GM18499 (cell line): ENCODE measurements at regions not wholly inside any gene's neighbourhood (a gene's known extent, or its start where the extent isn't known, plus 50 kb on each side); places are given as distances from the start of the nearest gene placed in this dataset.

ENCODE experiments used
- ATAC-seq: cut with Tn5 transposase; IDR thresholded peaks from one replicate; pipeline ENCODE4 v1.9.1; 2021; ENCODE audit warnings: moderate number of reproducible peaks; ENCODE audit not compliant: insufficient read depth, unreplicated experiment

DNA sequence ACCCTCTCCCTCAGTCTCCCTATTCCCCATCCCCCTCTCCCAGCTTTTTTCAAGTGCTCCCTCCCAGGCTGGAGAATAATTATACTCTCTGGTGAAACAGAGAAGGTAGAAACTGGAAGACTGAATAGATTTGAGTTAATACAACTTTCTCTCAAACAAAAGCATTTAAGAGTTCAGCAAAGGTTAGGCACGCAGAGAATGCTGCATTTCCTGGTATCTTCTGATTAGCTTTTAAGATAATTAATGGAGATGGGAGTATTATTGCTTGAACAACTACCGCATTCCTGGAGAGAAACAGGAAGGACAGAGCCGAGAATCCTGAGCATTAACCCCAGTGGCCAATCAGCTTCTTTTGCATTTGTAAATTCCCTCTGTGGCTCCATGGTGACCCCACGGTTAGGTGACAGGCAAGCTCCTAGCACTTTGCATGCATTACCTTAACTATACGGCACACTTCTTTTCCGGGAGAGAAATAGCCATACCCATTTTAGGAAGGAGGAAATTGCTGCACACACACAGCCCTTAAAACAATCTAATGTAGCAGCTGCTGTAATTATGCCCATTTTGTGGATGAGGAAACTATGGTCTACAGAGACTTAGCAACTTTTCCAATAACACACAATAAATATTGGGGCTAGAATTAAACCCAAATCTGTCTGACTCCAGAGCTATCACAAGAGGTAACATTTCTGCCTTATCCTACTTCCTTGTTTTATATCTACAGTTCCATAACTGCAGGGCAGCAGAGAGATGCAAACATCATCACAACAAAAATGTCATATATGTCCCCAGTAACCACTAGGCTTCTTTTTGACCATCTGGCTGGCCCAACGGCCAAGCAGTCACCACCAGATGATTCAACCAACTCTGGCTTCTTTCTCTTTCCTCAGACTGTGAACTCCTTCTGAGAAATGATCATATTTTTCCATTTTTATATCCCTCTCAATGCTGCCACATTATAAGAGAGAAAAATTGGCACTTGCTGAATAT is 169.9 kb downstream of the CD24 start:
- no peak for ATAC-seq

DNA sequence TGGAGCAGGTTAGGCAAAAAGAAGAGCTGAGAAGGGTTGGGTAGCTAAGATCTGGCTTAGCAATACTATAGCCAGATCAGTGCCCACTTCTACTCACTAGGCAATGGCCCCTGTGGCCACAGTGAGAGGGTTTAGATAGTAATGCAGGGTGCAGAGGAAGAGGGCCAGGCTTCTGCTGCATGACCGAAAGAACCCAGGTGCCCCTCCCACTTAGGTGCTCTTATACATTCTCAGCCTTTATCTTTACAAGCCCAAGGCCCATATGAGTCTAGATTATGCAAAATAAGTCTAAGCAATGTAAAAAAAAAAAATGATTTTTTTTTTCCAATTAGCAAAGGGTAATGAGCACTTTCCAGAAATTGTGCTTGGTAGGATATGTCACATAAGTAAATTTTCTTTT is 171.3 kb downstream of the CD24 start:
- ATAC-seq, result no peak

DNA sequence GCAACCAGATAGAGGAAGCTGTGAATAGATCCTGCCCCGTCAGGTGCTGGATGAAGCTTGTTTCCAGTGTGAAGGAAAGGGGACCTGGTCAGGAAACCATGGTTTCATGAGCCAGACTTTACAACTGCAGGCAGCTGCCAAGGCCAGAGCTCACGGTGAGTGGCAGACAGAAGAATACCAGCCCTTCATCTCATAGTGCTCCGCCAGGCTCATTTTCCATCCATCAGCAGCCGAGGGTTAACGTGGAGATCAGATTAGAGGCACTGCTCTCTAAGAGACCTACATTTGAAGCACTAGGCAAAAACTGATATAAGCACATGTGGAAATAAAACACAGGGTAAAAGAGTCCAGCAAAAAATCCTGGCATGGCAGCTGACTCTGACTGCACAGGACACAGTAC is 172.4 kb downstream of the CD24 start:
- no peak for ATAC-seq

DNA sequence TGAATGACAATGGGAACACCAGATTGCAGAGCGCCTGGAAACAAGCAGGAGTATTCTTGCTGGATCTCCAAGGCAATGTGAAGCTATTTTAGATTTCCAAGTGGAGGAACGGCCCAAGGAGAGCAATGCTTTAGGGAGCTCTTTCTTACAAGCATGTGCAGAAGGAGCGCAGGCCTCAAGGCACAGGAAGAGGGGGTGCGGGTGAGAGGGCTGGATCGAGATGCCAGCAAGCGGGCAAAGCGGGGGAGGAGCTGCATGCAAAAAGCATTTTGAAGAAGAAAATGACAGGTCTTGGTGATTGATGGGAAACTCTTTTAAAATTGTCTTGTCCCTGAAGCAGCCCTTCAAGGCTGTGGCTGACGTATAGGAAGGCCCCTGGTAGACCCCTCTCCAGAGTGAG is 171.9 kb downstream of the QRSL1 start:
- no peak for ATAC-seq

DNA sequence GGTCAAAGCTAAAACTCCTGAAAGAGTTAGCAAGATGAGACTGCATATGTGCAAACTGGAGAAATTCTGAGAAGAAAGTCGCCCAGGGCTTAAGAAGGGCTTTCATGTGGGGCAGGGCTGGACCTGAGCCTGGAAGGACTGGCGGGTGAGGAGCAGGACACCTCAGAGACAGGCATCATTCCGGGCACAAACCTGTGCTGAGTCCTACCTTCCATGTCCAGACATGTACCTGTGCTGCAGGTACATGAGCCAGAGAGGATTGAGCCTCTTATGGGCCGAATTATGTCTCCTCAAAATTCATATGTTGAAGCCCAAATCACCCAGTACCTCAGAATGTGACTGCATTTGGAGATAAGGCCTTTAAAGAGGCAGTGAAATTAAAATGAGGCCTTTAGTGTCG is 171.0 kb downstream of the QRSL1 start:
- no peak for ATAC-seq

DNA sequence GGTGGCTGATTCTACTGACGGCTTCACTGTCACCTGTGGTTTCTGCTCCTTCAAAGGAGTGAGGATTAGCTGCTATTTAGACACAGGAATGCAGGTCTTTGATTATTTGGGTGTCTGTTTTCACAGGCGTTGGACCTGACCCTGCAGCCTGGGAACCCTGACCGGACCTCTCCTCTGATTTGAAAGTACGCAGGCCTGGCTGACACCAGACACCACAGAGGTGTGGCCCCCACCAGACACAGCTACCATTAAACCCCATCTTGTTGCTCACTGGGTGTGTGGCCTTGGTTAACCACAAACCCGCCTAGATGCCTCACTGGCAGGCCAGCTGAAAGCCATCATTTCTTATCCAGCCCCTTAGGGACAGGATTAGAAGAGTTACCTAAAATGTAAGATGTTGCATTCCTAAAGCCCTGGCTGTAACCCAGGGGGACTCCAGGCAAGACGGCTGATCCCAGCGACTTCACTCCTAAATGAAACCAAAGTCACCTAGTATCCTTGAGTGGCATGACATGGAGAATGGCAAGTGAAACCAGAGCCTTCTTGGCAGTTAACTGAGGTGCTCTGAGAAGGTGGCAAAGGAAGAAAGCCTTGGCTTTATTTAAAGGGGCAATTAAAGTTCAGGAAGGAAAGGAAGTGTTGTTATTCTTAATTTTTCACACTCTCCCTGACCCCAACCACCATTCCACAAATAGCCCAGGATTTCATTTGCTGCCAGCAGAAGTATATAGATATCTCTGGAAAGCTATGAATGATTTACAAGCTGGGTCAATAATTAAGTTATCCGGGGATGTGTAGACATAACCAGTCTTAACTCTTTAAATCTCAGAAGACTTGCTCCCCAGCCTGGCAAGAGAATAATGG is 169.9 kb downstream of the QRSL1 start:
- peak; percentile 45 for ATAC-seq

DNA sequence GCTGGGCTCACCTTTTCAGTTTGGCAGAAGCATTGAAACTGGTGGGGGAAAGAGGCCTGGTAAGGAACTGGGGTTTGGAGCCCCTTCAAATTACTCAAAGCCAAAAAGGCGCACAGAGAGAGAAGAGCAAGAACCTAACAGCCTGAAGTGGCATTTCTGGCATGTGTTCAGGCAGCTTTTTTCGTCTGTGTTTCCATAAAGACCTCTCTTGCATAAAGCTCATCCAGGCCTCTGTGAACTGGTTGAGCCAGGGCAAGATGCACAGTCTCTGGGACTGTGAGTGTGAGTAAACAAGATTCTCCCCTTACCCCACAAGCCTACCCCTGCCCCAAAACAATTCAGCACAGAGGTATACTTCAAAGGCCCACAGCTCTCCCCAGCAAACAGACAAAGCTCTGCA is 167.8 kb downstream of the QRSL1 start:
- ATAC-seq, result no peak

DNA sequence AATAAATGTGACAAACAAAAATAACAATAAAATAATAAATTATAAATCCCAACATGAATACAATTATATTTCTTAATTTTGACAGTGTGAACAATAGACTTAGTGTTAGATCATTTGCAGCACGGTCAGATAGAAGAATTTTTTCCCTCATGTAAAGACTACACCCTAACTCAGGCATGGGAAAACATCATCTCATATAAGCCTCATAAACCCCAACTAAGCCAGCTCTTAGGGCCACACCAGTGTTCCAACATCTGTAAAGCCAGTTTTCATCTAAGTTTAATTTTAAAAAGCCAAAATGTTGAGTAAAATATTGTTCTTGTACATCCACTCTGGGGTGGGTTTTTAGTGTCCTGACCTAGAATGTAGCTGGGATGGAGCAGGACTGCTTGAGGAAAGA is 167.4 kb downstream of the QRSL1 start:
- no peak for ATAC-seq

DNA sequence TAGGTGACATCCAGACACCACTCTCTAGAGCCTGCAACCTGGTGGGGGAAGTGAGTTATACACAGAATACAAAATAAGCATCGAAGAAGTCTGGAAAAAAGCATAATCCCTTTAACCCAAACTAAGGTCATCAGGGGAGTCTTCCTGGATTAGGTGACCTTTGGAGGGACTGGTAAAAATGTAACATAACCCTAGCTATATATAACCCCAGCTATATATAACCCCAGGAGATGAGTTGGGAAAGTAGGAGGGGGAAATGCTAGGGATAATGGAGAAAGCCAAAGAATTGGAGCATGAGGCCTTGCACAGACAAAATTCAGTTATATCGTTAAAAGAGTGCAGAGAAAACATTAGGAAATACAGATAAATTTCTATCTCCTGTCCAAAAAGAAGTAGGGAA is 164.8 kb downstream of the QRSL1 start:
- no peak for ATAC-seq

DNA sequence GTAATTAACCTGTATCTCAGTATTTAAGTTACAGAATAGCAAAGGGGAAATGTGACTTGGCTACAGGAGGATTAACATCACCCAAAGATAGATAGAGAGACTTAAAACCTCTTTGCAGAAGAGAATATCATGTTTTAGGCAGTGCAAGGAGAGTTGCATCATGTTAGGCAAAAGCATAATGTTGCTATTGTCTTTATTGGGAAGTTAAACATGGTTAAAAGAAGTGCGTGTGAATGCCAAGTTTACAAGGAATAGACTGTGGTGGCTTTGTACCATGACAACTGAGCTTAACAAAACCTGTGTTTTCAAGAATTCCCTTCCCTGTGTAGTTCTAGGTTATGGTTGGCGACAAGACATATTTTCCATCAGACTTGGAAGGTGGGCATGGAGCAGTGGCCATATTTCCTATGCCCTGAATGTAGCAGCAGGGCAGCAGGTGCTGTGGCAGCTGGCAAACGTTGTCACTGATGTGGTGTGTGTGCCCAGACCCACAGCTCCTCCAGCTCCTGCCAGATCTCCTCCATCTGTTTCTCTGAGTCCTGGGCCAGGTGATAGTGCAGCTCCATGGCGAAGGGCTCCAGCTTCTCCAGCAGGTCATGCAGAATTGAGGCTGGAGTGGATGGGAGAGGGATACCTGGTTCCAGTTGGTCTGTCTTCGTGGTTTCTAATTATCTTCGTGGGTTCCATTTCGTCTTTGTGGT is 163.3 kb downstream of the QRSL1 start:
- ATAC-seq, result no peak

DNA sequence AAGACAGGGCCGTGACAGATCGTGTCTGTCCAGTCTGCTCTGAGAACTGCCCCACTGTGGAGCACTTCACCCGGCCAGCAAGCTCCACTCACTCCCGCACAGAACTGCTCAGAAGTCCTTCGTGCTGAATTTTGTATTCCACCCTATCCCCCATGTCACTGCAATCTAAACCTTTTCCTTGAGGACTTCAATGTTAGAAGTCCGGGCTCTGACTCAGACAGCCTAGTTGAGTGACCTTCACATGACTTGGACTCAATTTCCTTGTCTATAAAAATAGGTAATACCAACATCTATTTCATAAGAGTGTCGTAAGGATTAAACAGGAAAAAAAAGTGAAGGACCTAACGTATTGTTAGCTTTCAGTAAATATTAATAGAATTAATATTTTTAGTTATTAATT is 161.6 kb downstream of the QRSL1 start:
- no peak for ATAC-seq

DNA sequence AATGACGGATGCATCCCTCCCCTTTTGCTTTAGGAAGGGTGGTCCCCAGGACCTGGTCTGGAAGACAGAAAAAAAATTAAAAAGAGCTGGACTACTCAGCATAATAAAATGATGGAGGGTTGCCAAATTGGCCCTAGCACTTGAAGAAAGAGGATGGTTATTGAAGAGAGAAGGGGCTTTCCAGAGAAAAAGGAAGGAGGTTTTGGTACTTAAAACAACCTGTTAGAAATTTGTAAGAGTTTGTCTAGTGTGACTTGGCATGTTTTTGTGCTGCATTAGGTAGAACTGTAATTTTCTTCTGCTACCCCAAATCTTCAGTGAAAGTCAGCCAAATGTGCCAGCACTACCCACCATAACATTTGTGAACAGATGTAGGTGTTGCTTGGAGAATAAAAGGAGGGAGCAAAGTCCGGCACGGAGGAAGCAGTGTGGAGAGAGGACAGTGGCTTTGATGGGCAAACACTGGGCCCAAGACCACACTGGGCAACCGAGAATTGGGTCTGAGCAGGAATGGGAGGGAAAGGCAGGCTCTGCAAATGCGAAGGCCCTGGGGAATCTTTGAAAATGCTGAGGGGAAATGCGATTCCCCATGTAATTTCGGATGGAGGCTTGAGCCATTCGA is 160.9 kb downstream of the QRSL1 start:
- no peak for ATAC-seq

DNA sequence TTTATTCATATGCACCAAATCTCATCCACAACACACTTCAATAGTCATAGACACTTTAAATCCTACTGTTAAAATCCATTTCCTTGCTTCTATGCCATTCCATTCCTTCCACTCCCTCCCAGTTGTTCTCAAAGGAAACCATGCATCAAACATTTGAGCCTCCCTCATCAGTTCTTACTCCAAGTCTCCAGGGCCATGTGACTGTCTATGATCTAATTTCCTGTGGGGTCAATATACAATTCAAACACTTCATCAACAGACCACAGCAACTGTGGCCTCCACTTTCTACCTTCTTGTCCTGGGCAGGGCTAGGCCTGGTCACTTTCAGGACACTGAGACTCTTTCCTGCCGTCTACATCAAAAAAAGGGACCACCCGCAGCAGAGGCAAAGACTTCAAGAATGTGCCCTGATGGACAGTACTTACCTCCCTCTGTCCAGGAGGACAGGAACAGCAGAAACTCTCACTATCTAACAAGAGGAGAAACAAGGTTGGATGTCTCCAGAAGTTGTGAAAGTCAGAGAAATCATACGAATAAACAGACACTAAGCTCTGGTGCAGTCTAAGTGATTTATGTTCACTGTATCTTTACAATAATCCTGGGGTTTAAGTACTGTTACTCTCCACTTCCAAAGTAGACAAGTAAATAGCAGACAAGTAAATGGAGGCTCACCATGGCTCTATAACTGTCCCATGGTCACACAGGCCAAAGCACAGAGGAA is 160.2 kb downstream of the QRSL1 start:
- ATAC-seq, result no peak

DNA sequence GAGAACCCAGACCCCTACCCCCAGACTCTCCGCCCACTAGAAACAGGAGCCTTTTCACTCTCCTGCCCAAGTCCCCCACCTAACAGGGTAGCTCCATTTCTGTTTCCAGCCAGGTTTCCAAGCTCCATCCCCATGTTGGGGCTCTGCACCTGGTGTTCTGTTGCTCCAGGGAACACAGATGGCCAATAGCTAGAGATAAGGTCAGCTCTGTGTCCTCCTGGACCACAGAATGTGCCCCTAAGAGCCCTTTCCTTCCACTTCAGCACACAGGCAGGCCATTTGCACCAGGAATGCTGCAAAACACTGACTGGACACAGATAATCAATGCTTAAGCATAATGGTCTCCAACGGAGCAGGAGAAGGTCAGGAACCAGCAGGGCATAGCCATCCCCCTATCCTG is 159.4 kb downstream of the QRSL1 start:
- no peak for ATAC-seq

DNA sequence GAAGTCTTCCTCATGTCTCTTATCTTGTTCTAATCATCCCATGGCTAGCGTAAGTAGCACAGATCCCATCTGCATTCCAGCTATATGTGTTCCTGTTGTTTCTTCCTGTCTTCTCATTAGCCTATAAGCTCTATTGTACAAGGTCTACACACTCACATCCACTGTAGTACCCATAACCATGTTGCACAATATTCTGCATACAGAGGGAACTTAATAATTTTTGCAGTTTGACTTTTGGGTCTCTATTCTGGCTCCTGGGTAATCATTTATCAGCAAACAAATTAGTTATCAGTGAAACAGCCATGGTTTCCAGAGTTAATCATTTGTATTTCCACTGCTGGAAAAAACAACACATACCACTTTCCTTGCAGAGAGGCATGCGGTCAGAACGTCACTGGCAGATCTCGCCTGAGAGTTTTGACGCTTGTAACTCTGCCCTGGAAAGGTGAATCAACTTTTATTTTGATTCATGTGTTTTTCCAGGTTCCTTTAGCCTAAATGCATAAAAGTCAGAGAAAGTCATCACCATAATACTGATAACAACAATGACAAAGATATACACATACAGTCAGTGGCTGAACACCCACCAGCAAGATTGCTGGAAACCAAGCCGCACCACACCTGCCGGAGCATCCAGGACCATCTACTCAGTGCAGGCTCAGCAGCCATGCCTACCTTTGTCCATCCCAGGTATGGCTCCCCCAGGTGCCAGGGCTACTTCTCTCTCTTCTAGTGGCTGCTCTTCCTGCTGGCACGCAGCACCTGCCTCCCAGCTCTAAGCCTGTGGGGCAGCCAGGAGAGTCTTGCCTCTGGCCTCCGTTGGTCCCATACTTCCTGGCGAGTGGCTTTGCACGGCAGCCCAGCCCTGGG is 158.2 kb downstream of the QRSL1 start:
- ATAC-seq, result no peak

DNA sequence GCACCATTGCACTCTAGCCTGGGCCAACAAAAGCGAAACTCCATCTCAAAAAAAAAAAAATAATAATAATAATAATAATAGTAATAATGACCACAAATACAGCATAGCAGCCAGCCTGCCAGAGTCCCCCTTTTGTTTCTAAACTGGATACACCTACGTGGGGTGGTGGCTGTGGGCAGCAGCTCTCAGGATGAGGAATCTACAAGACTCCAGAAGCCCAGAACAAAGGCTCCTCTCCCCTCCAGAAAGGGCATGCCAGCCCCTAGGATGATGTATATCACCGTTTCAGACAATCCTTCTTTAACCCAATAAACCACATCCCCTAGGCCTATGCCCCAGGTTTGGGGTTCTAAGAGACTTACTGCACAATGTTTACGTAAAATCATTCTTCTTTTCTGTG is 155.9 kb downstream of the QRSL1 start:
- no peak for ATAC-seq

DNA sequence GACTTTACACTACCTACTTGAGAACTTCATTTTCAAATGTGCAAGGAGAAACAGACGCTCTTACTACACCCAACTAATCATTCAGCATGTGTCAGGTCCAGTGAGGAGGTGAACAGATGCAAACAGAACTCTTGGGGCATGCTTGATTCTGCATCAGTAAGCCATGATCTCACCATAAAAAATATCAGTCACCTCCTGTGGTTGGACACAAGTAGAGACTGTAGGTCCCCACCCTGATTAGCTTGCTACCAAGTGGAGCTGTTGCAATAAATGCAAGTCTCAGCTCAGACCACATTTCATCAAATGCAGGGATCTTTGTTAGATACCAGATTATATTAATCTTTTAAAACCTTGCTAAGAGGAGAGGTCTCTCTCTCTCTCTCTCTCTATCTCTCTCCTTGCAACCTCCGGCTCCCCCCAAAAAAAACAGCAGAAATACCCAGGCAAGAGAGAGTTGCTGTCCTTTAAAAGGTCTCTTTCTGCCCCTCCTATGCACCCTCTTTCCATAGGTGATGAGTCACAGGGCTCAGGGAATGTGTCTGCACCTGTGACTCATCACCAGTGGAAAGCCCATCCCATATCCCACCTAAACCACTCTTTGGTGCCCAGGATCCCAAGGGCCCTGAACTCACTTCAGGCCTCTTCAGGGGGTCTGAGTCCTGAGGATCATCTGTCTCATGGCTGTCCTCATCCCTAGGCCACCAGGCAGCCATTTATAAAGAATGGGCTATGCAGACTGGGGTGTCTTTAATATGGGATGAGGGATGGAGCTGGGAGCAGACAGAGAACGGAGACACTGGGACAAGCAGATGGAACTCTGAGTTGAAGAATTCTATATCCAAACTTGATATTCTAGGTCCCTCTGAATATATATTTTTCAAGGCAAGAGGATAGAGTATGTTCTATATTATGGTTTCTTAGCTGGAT is 154.5 kb downstream of the QRSL1 start:
- ATAC-seq, result no peak
